Panc1 (cell line): ENCODE measurements at regions not wholly inside any gene's neighbourhood (a gene's known extent, or its start where the extent isn't known, plus 50 kb on each side); places are given as distances from the start of the nearest gene placed in this dataset.

ENCODE experiments used
- ATAC-seq: fragments of 200-7000 bp; cut with Tn5 transposase; 2 replicates; pipeline ENCODE4 v1.9.1; 2020; ENCODE audit warnings: mild to moderate bottlenecking, moderate library complexity
- BruUV-seq: library from RNA; stranded (reverse); fragments of 400-500 nt; replicated peaks from 2 replicates; lab custom pipeline; 2021; lab: Mats Ljungman, UMichigan
- CTCF ChIA-PET: fragments of 300-600 bp; sonication (Branson Sonifier 250); formaldehyde crosslinking; loops from one replicate; lab custom pipeline; 2022; ENCODE audit warnings: antibody characterized with exemption; lab: Charles Lee
- POLR2A ChIA-PET: fragments of 300-600 bp; sonication (Branson Sonifier 250); formaldehyde crosslinking; loops from one replicate; lab custom pipeline; 2022; ENCODE audit warnings: antibody characterized with exemption; lab: Charles Lee
- DNase-seq: peaks from one replicate; pipeline ENCODE4 v3.0.0-alpha.2; 2010; ENCODE audit warnings: low read depth, low spot score
- H3K27ac ChIP-seq: 2 replicates; pipeline ENCODE4 v1.5.1; 2011; ENCODE audit warnings: mild to moderate bottlenecking, low read length, inconsistent platforms
- H3K27me3 ChIP-seq: fragments of 200-500 bp; sonication (Bioruptor generic); 2 replicates; pipeline ENCODE4 v1.6.0; 2014; ENCODE audit warnings: low read length, inconsistent platforms; ENCODE audit not compliant: control insufficient read depth, insufficient read depth
- H3K36me3 ChIP-seq: fragments of 200-500 bp; sonication (Bioruptor generic); 2 replicates; pipeline ENCODE4 v1.5.1; 2014; ENCODE audit warnings: inconsistent platforms, mild to moderate bottlenecking, low read length, moderate library complexity; ENCODE audit not compliant: control insufficient read depth, insufficient read depth
- H3K4me1 ChIP-seq: 2 replicates; pipeline ENCODE4 v1.5.1; 2011; ENCODE audit warnings: inconsistent platforms, mild to moderate bottlenecking, low read length, moderate library complexity; ENCODE audit not compliant: control insufficient read depth, insufficient read depth
- H3K4me3 ChIP-seq, 2 experiments: 2 replicates each; pipeline ENCODE4 v1.5.1; 2011 to 2012; ENCODE audit warnings: low read depth in 2 of 2, low read length in 2 of 2, mild to moderate bottlenecking in 2 of 2, inconsistent platforms in 1 of 2, moderate library complexity in 1 of 2
- H3K9me3 ChIP-seq: fragments of 200-500 bp; sonication (Bioruptor generic); 2 replicates; pipeline ENCODE4 v1.5.1; 2014; ENCODE audit warnings: low read depth, mild to moderate bottlenecking, inconsistent platforms, low read length, moderate library complexity; ENCODE audit not compliant: control insufficient read depth, insufficient read depth
- CTCF ChIP-seq: fragments of 450-650 bp; IDR thresholded peaks from 2 replicates; pipeline ENCODE4 v1.5.1; 2017; ENCODE audit warnings: mild to moderate bottlenecking
- POLR2AphosphoS5 ChIP-seq: IDR thresholded peaks from 2 replicates; pipeline ENCODE4 v1.6.1; 2012; ENCODE audit warnings: mild to moderate bottlenecking, low read depth, low read length, moderate library complexity
- REST ChIP-seq, 2 experiments: IDR thresholded peaks; 2 replicates each; pipeline ENCODE4 v1.6.1; 2011 to 2012; ENCODE audit warnings: low read depth in 2 of 2, control low read depth in 1 of 2, low read length in 1 of 2, mild to moderate bottlenecking in 1 of 2, moderate library complexity in 1 of 2; ENCODE audit not compliant: insufficient read depth in 1 of 2
- SIN3A ChIP-seq: IDR thresholded peaks from 2 replicates; pipeline ENCODE4 v1.6.1; 2012; ENCODE audit warnings: low read depth, mild to moderate bottlenecking, low read length, moderate library complexity, borderline replicate concordance; ENCODE audit not compliant: insufficient read depth
- TCF7L2 ChIP-seq: IDR thresholded peaks from 2 replicates; pipeline ENCODE4 v1.6.1; 2011; ENCODE audit warnings: mild to moderate bottlenecking, low read depth, low read length, inconsistent platforms
- in situ Hi-C: cut with HindIII; loops from 2 replicates; pipeline ENCODE4 v1.10.0; 2016; ENCODE audit warnings: low sequenced_read_pairs, low pct_unique_long_range_greater_than_20kb
- intact Hi-C: fragments of 100-400 bp; cut with micrococcal nuclease; formaldehyde crosslinking; loops from one replicate; pipeline ENCODE4 v1.10.0; 2022; ENCODE audit not compliant: unreplicated experiment

GRCh38 chr3:66747261-66747660, 246.4 kb upstream of the LRIG1 start:
- no TSS peak for BruUV-seq
- ChIA-PET CTCF (no interaction called here), POLR2A (no interaction called here)
- no peak overlapping the region for H3K4me3 ChIP-seq
- H3K27ac ChIP-seq: no peak overlapping the region
- intact Hi-C loops: no loop called here
- no peak for TF ChIP-seq SIN3A
- no peak for TF ChIP-seq CTCF
- no peak for TF ChIP-seq REST (IDR thresholded peaks at IDR 0.05; ENCODE audit: insufficient read depth in 1 of 2, low read depth in 2 of 2, low read length in 1 of 2)
- TF ChIP-seq POLR2AphosphoS5: no peak
- TF ChIP-seq TCF7L2: no peak
- H3K9me3 ChIP-seq: no peaks in the 10 kb centered on the region
- no peak for ATAC-seq
- DNase-seq: no peak
- H3K36me3 ChIP-seq: no peaks in the 10 kb centered on the region
- H3K4me1 ChIP-seq: no peaks in the 10 kb centered on the region
- no peaks in the 10 kb centered on the region for H3K27me3 ChIP-seq
- in situ Hi-C loops: no loop called here

GRCh38 chr3:66747696-66748095, 246.9 kb upstream of the LRIG1 start:
- no peak overlapping the region for H3K4me3 ChIP-seq
- CTCF ChIA-PET: no interaction called here
- no peak for DNase-seq
- no peaks in the 10 kb centered on the region for H3K36me3 ChIP-seq
- intact Hi-C loops (no loop called here), in situ Hi-C loops (no loop called here)
- H3K27ac ChIP-seq: no peak overlapping the region
- no peaks in the 10 kb centered on the region for H3K9me3 ChIP-seq
- no peaks in the 10 kb centered on the region for H3K27me3 ChIP-seq
- POLR2A ChIA-PET: no interaction called here
- BruUV-seq: no TSS peak
- H3K4me1 ChIP-seq: no peaks in the 10 kb centered on the region
- no peak for TF ChIP-seq REST (IDR thresholded peaks at IDR 0.05; ENCODE audit: insufficient read depth in 1 of 2, low read depth in 2 of 2, low read length in 1 of 2)
- no peak for TF ChIP-seq POLR2AphosphoS5
- TF ChIP-seq SIN3A: no peak
- no peak for TF ChIP-seq CTCF
- no peak for TF ChIP-seq TCF7L2
- no peak for ATAC-seq
